H9 (cell line): ENCODE measurements at regions not wholly inside any gene's neighbourhood (a gene's known extent, or its start where the extent isn't known, plus 50 kb on each side); places are given as distances from the start of the nearest gene placed in this dataset.

Source experiments
- DNase-seq: peaks from one replicate; pipeline ENCODE4 v3.0.0-alpha.2; 2017
- H2AFZ ChIP-seq: one replicate; pipeline ENCODE4 v1.6.1; 2013; ENCODE audit warnings: mild to moderate bottlenecking, low read length, control low read depth, moderate library complexity
- H2AK5ac ChIP-seq: 2 replicates; pipeline ENCODE4 v1.6.1; 2013; ENCODE audit warnings: low read length, control low read depth, mixed read lengths; ENCODE audit not compliant: insufficient read length
- H2BK120ac ChIP-seq: one replicate; pipeline ENCODE4 v1.6.1; 2013; ENCODE audit warnings: low read depth, mild to moderate bottlenecking, low read length, control low read depth, inconsistent platforms; ENCODE audit not compliant: poor library complexity, severe bottlenecking
- H2BK12ac ChIP-seq: 2 replicates; pipeline ENCODE4 v1.6.1; 2013; ENCODE audit warnings: low read length, control low read depth, mixed read lengths, low read depth; ENCODE audit not compliant: insufficient read length
- H2BK15ac ChIP-seq: 2 replicates; pipeline ENCODE4 v1.6.1; 2013; ENCODE audit warnings: low read depth, low read length, control low read depth
- H2BK20ac ChIP-seq: one replicate; pipeline ENCODE4 v1.6.1; 2013; ENCODE audit warnings: low read depth, mild to moderate bottlenecking, low read length, control low read depth, inconsistent platforms; ENCODE audit not compliant: poor library complexity, severe bottlenecking
- H2BK5ac ChIP-seq: 2 replicates; pipeline ENCODE4 v1.6.1; 2013; ENCODE audit warnings: low read length, control low read depth, mixed read lengths; ENCODE audit not compliant: insufficient read length
- H3K14ac ChIP-seq: 2 replicates; pipeline ENCODE4 v1.6.1; 2013; ENCODE audit warnings: low read length, control low read depth; ENCODE audit not compliant: insufficient read depth
- H3K18ac ChIP-seq: 2 replicates; pipeline ENCODE4 v1.6.1; 2013; ENCODE audit warnings: low read depth, mild to moderate bottlenecking, mixed read lengths, low read length, control low read depth; ENCODE audit not compliant: insufficient read length
- H3K23ac ChIP-seq: 2 replicates; pipeline ENCODE4 v1.6.1; 2013; ENCODE audit warnings: low read length, control low read depth, mixed read lengths, low read depth; ENCODE audit not compliant: insufficient read length
- H3K23me2 ChIP-seq: 2 replicates; pipeline ENCODE4 v1.6.1; 2013; ENCODE audit warnings: low read depth, mild to moderate bottlenecking, mixed read lengths, low read length, control low read depth; ENCODE audit not compliant: insufficient read length, poor library complexity, severe bottlenecking
- H3K27ac ChIP-seq: 2 replicates; pipeline ENCODE4 v1.5.1; 2013; ENCODE audit warnings: low read length, control low read depth, mixed read lengths, low read depth; ENCODE audit not compliant: insufficient read length
- H3K27me3 ChIP-seq: 2 replicates; pipeline ENCODE4 v1.6.1; 2013; ENCODE audit warnings: low read length, control low read depth, inconsistent platforms; ENCODE audit not compliant: insufficient read depth
- H3K4ac ChIP-seq: 2 replicates; pipeline ENCODE4 v1.6.1; 2013; ENCODE audit warnings: low read depth, mild to moderate bottlenecking, control low read depth, inconsistent platforms, low read length, moderate library complexity
- H3K4me1 ChIP-seq: 2 replicates; pipeline ENCODE4 v1.6.1; 2013; ENCODE audit warnings: low read length, control low read depth, inconsistent platforms; ENCODE audit not compliant: insufficient read depth
- H3K4me2 ChIP-seq: 2 replicates; pipeline ENCODE4 v1.6.1; 2013; ENCODE audit warnings: low read length, control low read depth, mixed read lengths; ENCODE audit not compliant: insufficient read length, insufficient read depth
- H3K56ac ChIP-seq: 2 replicates; pipeline ENCODE4 v1.6.1; 2013; ENCODE audit warnings: low read depth, mild to moderate bottlenecking, mixed read lengths, low read length, control low read depth; ENCODE audit not compliant: insufficient read length
- H3K79me1 ChIP-seq: 2 replicates; pipeline ENCODE4 v1.6.1; 2013; ENCODE audit warnings: low read depth, mild to moderate bottlenecking, moderate library complexity, low read length, control low read depth, inconsistent platforms; ENCODE audit not compliant: insufficient read depth, poor library complexity, severe bottlenecking
- H3K79me2 ChIP-seq: 2 replicates; pipeline ENCODE4 v1.6.1; 2013; ENCODE audit warnings: low read length, control low read depth, inconsistent platforms; ENCODE audit not compliant: insufficient read depth
- H3K9ac ChIP-seq: 2 replicates; pipeline ENCODE4 v1.6.1; 2013; ENCODE audit warnings: low read length, control low read depth, mixed read lengths; ENCODE audit not compliant: insufficient read length; ENCODE audit errors: extremely low read depth
- H3K9me3 ChIP-seq: one replicate; pipeline ENCODE4 v1.6.1; 2013; ENCODE audit warnings: low read depth, low read length, inconsistent platforms; ENCODE audit not compliant: control insufficient read depth
- H3T11ph ChIP-seq: one replicate; pipeline ENCODE4 v1.6.1; 2013; ENCODE audit warnings: mild to moderate bottlenecking, low read length, control low read depth, inconsistent platforms
- H4K20me1 ChIP-seq: one replicate; pipeline ENCODE4 v1.6.1; 2013; ENCODE audit not compliant: control insufficient read depth, insufficient read length, insufficient read depth
- H4K5ac ChIP-seq: 2 replicates; pipeline ENCODE4 v1.6.1; 2013; ENCODE audit warnings: low read depth, mild to moderate bottlenecking, mixed read lengths, low read length, control low read depth; ENCODE audit not compliant: insufficient read length
- H4K8ac ChIP-seq: replicated peaks from 2 replicates; pipeline ENCODE4 v1.6.1; 2013; ENCODE audit warnings: low read length, control low read depth, mixed read lengths, low read depth; ENCODE audit not compliant: insufficient read length
- H4K91ac ChIP-seq: 2 replicates; pipeline ENCODE4 v1.6.1; 2013; ENCODE audit warnings: low read depth, mild to moderate bottlenecking, moderate library complexity, mixed read lengths, low read length, control low read depth; ENCODE audit not compliant: insufficient read length
- H3K27ac Mint-ChIP-seq, 3 experiments: 2 replicates in 2 of 3; 3 replicates in 1 of 3; pipeline ENCODE4 v1.8.0; 2020 to 2021; ENCODE audit warnings: mixed read lengths in 3 of 3, mild to moderate bottlenecking in 1 of 3, moderate library complexity in 1 of 3
- H3K27me3 Mint-ChIP-seq: 2 replicates; pipeline ENCODE4 v1.8.0; 2021; ENCODE audit warnings: low read depth, mild to moderate bottlenecking, moderate library complexity, mixed read lengths
- H3K36me3 Mint-ChIP-seq, 3 experiments: 2 replicates in 2 of 3; 3 replicates in 1 of 3; pipeline ENCODE4 v1.8.0; 2020 to 2021; ENCODE audit warnings: low read depth in 3 of 3, mixed read lengths in 3 of 3; ENCODE audit not compliant: insufficient read depth in 1 of 3
- H3K4me1 Mint-ChIP-seq, 2 experiments: 2 replicates each; pipeline ENCODE4 v1.8.0; 2020; ENCODE audit warnings: mixed read lengths in 2 of 2
- H3K4me3 Mint-ChIP-seq, 2 experiments: 2 replicates in 1 of 2; 3 replicates in 1 of 2; pipeline ENCODE4 v1.8.0; 2020 to 2021; ENCODE audit warnings: mild to moderate bottlenecking in 2 of 2, mixed read lengths in 2 of 2, moderate library complexity in 1 of 2
- H3K9me3 Mint-ChIP-seq, 2 experiments: 2 replicates in 1 of 2; 3 replicates in 1 of 2; pipeline ENCODE4 v1.8.0; 2020; ENCODE audit warnings: mild to moderate bottlenecking in 2 of 2, mixed read lengths in 2 of 2, moderate library complexity in 1 of 2
- CTCF ChIP-seq: fragments of 200-600 bp; sonication (generic); conservative IDR thresholded peaks from 3 replicates; pipeline ENCODE4 v1.8.0; 2021; ENCODE audit warnings: antibody characterized with exemption, mild to moderate bottlenecking
- WGBS: extraction: QIAGEN DNeasy Blood & Tissue Kit; methylation state at CpG from one replicate; pipeline ENCODE4 v1.1.7; 2013; ENCODE audit warnings: missing lambda C conversion rate, low lambda C conversion rate, mixed read lengths; ENCODE audit not compliant: insufficient read length; ENCODE audit errors: extremely low coverage; 5-methylcytosine and 5-hydroxymethylcytosine counted together

GRCh38 chr11:24249921-24250320, 246.9 kb upstream of the LUZP2 start:
- Histone ChIP-seq H3K27me3 (no peaks in the 10 kb centered on the region), H3K79me2 (no peaks in the 10 kb centered on the region), H3K9ac (no peak overlapping the region), H4K20me1 (no peaks in the 10 kb centered on the region), H2BK20ac (no peak overlapping the region), H3K4ac (no peak overlapping the region), H2AK5ac (no peak overlapping the region), H3K18ac (no peak overlapping the region), H3K9me3 (no peaks in the 10 kb centered on the region), H4K91ac (no peak overlapping the region), H4K5ac (no peak overlapping the region), H3K23me2 (no peaks in the 10 kb centered on the region), H2BK120ac (no peak overlapping the region), H3K56ac (no peak overlapping the region), H4K8ac (no peak overlapping the region), H3K27ac (no peak overlapping the region), H3K4me2 (no peak overlapping the region), H2BK5ac (no peak overlapping the region), H3K14ac (no peak overlapping the region), H3T11ph (no peak overlapping the region), H3K4me1 (no peaks in the 10 kb centered on the region), H3K23ac (no peak overlapping the region), H2AFZ (no peak overlapping the region), H2BK15ac (no peak overlapping the region), H2BK12ac (no peak overlapping the region), H3K79me1 (no peaks in the 10 kb centered on the region)
- TF ChIP-seq CTCF = no peak
- no peak for DNase-seq
- peaks cover 3 to 4% of the 10 kb centered on the region in 2 experiments; a peak in 2 of 4 replicates for H3K4me1 Mint-ChIP-seq
- no peaks in the 10 kb centered on the region for H3K27me3 Mint-ChIP-seq
- no peaks in the 10 kb centered on the region; a peak in 1 of 5 replicates for H3K9me3 Mint-ChIP-seq
- no peaks in the 10 kb centered on the region for H3K36me3 Mint-ChIP-seq
- no peak overlapping the region for H3K4me3 Mint-ChIP-seq
- no CpG with 5 or more reads among the region's 1 CpG for WGBS
- no peak overlapping the region for H3K27ac Mint-ChIP-seq
